GM21737 (cell line): ENCODE measurements at regions not wholly inside any gene's neighbourhood (a gene's known extent, or its start where the extent isn't known, plus 50 kb on each side); places are given as distances from the start of the nearest gene placed in this dataset.

Experiments
- ATAC-seq: cut with Tn5 transposase; IDR thresholded peaks from one replicate; pipeline ENCODE4 v1.9.1; 2021; ENCODE audit warnings: mild to moderate bottlenecking, moderate library complexity; ENCODE audit not compliant: unreplicated experiment

- ATAC-seq = no peak
These were observed 67.1 kb upstream of the PIK3CG start for GRCh38 chr7:106797937-106798336.

GRCh38 chr7:106802589-106802988, 62.5 kb upstream of the PIK3CG start:
- no peak for ATAC-seq

- ATAC-seq = no peak
These were observed 58.5 kb upstream of the PIK3CG start for GRCh38 chr7:106806556-106806955.

GRCh38 chr7:106807474-106807873, 57.6 kb upstream of the PIK3CG start:
- ATAC-seq = no peak

- ATAC-seq = no peak
These were observed 56.0 kb upstream of the PIK3CG start for GRCh38 chr7:106808967-106809635.

- no peak for ATAC-seq
These were observed 53.6 kb upstream of the PIK3CG start for GRCh38 chr7:106811472-106811871.

- ATAC-seq = no peak
These were observed 52.9 kb upstream of the PIK3CG start for GRCh38 chr7:106812027-106812643.

GRCh38 chr7:106813705-106814305, 51.3 kb upstream of the PIK3CG start:
- ATAC-seq = no peak

GRCh38 chr7:106814887-106815286, 50.2 kb upstream of the PIK3CG start:
- no peak for ATAC-seq
